Stimulated activated CD4-positive, alpha-beta T cell treated with anti-CD3 and anti-CD28 coated beads, Interleukin-2, amount 100 ng/mL, for 48 hours (primary cell): ENCODE measurements at regions not wholly inside any gene's neighbourhood (a gene's known extent, or its start where the extent isn't known, plus 50 kb on each side); places are given as distances from the start of the nearest gene placed in this dataset.
"Not testable (repeated sequence)": the region's sequence is repeated elsewhere in the genome, so short reads cannot be mapped to it uniquely, and the experiment has no call there.

Experiments
- DNase-seq, 2 donors: peaks; one replicate each; pipeline ENCODE4 v3.0.0-alpha.2; 2020

DNA sequence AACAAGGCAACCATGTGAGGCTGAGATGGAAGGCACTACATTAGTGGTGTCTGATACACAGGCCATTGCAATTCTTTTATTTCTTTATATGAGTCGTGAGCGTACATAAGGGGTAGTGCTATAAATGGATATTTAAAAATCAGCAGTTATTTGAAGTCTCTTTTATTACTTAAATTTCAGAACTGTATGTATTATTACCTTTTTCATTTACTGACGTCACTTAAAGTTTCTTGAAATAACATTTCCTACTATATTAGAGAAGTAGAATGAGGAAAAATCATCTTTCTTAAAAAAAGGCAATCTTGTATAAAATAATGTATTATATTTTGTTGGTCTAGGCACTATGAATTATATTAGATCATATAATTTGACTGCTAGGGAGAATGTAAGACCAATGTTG, 280.9 kb upstream of the CYLC2 start:
- no peak for DNase-seq

GRCh38 chr9:102712910-102713309, 282.2 kb upstream of the CYLC2 start:
- not testable (repeated sequence) for DNase-seq

- DNase-seq = no peak
These were observed 294.2 kb upstream of the CYLC2 start for GRCh38 chr9:102700936-102701335.

GRCh38 chr9:102669220-102669619, 325.9 kb upstream of the CYLC2 start:
- DNase-seq = no peak

- DNase-seq = no peak
These were observed 342.7 kb upstream of the CYLC2 start for GRCh38 chr9:102652471-102652870.

- DNase-seq = no peak
These were observed 344.2 kb upstream of the CYLC2 start for GRCh38 chr9:102650896-102651295.

GRCh38 chr9:102642651-102643050, 352.5 kb upstream of the CYLC2 start:
- DNase-seq = no peak

- no peak for DNase-seq
These were observed 363.6 kb upstream of the CYLC2 start for GRCh38 chr9:102631559-102631958.

- no peak for DNase-seq
These were observed 385.7 kb upstream of the CYLC2 start for GRCh38 chr9:102609461-102609860.

DNA sequence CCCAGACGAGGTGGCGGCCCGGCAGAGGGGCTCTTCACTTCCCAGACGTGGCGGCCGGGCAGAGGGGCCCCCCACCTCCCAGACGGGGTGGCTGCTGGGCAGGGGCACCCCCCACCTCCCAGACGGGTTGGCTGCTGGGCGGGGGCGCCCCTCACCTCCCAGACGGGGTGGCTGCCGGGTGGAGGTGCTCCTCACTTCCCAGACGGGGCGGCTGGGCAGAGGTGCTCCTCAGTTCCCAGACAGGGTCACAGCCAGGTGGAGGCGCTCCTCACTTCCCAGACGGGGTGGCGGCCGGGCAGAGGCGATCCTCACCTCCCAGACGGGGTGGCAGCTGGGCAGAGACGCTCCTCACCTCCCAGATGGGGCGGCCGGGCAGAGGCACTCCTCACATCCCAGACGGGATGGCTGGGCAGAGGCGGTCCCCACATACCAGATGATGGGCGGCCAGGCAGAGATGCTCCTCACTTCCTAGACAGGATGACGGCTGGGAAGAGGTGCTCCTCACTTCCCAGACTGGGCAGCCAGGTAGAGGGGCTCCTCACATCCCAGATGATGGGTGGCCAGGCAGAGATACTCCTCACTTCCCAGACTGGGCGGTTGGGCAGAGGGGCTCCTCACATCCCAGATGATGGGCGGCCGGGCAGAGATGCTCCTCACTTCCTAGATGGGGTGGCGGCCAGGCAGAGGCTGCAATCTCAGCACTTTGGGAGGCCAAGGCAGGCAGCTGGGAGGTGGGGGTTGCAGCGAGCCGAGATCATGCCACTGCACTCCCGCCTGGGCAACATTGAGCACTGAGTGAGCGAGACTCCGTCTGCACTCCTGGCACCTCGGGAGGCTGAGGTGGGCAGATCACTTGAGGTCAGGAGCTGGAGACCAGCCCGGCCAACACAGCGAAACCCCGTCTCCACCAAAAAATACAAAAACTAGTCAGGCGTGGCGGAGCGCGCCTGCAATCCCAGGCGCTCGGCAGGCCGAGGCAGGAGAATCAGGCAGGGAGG, 391.6 kb upstream of the CYLC2 start:
- not testable (repeated sequence) for DNase-seq

- no peak for DNase-seq
These were observed 400.9 kb upstream of the CYLC2 start for GRCh38 chr9:102594241-102594640.

DNA sequence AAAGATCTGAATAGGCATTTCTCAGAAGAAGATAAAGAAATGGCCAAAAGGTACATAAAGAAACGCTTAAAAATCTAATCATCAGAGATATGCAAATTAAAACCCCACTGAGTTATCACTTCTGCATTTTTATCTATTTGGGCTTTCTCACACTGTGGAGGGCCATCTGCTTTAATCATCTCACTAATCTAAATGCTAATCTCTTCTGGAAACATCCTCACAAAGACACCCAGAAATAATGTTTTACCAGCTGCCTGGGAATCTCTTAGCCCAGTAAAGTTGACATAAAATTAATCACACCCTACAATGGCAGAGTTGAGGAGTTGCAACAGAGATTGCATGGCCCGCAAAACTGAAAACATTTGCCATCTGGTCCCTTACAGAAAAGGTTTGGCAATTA, 407.9 kb upstream of the CYLC2 start:
- DNase-seq = no peak

DNA sequence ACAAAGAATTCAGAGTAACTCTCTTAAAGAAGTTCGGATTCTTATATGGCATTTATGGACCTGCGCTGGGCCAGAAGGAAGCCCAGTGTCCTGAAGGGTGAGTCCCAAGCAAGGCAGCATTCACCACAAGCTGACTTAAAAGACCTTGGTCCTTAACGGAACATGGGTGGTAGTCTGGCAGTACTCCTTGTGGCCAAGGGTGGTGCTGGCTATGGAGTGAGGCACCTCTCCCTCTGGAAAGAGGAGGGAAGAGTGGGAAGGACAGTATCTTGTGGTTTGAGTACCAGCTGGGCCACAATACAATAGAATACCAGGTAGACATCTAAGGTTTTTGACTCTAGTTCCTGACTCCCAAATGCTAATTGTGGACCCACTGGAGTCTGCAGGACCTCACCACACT, 425.7 kb upstream of the CYLC2 start:
- no peak for DNase-seq

DNA sequence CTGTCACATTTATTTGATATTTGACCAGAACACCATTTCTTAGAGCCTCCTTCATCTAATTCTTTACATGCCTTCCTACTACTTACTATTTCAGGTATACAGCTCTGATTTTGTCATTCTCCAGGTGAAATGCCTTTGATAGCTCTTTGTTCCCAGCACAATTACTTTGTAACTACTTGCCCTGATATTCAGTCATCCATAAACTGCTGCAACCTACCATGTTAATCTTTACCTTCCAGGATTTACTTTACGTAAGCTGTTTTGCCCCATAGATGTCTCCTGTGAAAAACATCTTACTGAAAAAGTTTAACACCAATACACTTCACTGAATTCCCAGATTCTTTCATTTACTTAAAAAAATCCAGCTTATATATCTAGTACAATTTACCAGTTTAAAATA, 443.8 kb upstream of the CYLC2 start:
- DNase-seq = no peak

DNA sequence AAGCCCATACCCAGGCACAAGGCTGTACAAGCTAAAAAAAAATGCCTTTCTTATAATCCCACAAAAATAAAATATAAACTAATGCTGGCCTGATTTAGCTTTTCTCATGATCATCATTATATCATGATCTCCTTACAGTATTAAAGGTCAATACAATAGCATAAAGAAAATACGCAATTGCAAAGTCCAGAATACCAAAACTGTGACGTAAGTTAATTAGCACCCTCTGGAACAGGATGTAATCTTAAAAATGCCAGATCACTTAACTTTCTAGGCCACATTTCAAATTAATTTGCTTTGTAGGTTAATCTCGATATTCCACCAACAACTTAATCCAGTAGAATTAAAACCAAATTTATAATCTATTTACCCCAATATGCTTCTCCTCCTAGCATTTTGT, 444.2 kb upstream of the CYLC2 start:
- DNase-seq = no peak

GRCh38 chr9:102550266-102550665, 444.9 kb upstream of the CYLC2 start:
- DNase-seq = no peak

DNA sequence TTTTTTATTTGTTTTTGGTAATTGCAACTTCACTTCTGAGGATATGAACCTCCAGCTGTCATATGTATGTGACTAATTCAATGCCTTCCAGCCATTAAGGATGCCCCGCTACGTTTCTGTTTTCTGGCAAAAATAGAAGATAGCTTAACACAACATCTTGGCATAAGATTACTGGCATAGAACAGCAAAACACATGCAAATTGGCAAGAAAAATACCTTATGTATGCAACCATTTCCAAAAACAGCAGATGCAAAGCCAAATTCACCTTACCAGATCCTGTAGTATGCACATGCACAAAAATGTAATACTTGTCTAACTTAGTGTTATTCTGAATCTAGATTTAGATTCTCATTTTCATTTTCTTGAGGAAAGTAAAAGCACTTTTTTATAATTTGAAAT, 461.1 kb upstream of the CYLC2 start:
- no peak for DNase-seq

GRCh38 chr9:102521097-102521755, 473.9 kb upstream of the CYLC2 start:
- no peak for DNase-seq

GRCh38 chr9:102519423-102519822, 475.7 kb upstream of the CYLC2 start:
- no peak for DNase-seq

- DNase-seq = no peak
These were observed 476.8 kb upstream of the CYLC2 start for GRCh38 chr9:102518324-102518723.

DNA sequence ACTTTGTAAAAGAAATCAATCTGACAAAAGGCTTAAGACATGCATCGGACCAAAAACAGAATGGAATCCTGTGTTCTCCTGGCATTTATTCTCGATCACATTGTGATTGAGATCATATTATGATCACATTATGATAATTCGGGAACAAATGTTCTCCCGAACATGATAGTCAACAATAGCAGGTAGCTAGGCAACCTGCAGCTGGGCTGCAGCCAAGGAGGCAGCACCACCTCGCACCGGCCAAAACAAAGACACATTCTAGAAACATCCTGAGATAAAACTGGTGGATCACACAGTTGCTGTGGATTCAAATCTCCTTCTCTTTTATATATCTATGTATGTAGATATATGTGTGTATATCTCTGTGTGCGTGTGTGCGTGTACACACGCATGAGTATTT, 480.6 kb upstream of the CYLC2 start:
- DNase-seq = no peak

GRCh38 chr9:102507044-102507687, 488.0 kb upstream of the CYLC2 start:
- DNase-seq = no peak

DNA sequence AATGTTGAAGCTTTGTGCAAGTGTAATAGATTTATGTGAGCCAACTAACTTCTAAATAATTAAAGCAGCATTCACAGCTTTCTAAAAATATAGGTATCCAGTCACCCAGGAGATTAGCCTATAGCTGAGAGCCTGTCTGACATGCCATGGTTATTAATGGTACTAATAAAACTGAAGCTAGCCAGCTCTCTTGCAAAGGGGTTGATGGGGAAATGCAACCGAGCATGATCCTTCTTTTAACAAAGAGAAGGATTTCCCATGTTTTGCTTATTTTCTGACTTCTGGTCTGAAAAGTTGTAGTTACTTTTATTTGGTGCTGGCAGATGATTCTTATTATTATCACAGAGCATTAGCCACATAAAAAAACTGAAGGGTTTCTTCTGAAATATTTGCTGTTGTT, 488.7 kb upstream of the CYLC2 start:
- no peak for DNase-seq

GRCh38 chr9:102499468-102499867, 495.7 kb upstream of the CYLC2 start:
- no peak for DNase-seq
